Hematopoietic multipotent progenitor cell (in vitro differentiated cells): ENCODE measurements at regions not wholly inside any gene's neighbourhood (a gene's known extent, or its start where the extent isn't known, plus 50 kb on each side); places are given as distances from the start of the nearest gene placed in this dataset.
"Not testable (repeated sequence)": the region's sequence is repeated elsewhere in the genome, so short reads cannot be mapped to it uniquely, and the experiment has no call there.

Experiments used
- DNase-seq, 3 donors: peaks; one replicate each; pipeline ENCODE4 v3.0.0-alpha.2; 2011 to 2015; ENCODE audit warnings: low read depth in 2 of 3, low spot score in 2 of 3

GRCh38 chr1:38787041-38787440 lies 72.5 kb downstream of the RRAGC start:
- no peak for DNase-seq

- no peak for DNase-seq
Observed at GRCh38 chr1:38786040-38786436, 73.5 kb downstream of the RRAGC start.

DNA sequence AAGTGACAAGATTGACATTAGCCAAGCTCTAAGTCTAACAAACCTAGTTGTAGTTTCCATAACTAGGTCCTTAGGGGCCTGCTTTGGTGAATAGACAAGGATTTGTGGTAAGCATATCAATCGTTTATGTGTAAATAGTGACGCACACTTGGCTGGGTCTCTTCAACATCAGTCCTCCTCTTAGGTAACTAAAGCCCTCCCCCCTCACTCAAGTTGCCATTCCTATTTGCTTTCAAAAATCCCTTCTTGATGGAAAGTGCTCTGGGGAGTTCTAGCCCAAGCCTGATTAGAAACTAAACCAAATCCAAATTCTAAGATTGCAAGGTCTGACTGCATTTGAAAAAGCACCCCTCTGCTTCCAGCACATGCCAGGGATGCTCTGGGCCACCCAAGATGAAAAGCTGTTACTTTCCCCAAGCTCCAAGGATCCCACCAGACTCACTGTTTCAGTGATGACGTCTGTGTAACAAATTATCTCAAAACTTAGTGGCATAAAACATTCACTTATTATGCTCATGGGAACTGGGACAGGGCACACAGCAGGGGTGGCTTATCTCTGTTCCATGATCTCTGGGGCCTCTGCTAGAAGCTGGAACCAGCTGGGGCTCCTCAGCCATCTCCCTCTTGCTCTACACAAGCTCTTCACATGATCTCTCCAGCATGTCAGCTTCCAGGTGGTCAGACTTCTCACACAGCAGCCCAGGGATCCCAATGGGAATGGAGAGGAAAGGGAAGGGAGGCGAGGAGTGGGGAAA lies 74.1 kb downstream of the RRAGC start:
- no peak for DNase-seq

- DNase-seq: no peak
Observed at GRCh38 chr1:38784452-38785284, 74.9 kb downstream of the RRAGC start.

DNA sequence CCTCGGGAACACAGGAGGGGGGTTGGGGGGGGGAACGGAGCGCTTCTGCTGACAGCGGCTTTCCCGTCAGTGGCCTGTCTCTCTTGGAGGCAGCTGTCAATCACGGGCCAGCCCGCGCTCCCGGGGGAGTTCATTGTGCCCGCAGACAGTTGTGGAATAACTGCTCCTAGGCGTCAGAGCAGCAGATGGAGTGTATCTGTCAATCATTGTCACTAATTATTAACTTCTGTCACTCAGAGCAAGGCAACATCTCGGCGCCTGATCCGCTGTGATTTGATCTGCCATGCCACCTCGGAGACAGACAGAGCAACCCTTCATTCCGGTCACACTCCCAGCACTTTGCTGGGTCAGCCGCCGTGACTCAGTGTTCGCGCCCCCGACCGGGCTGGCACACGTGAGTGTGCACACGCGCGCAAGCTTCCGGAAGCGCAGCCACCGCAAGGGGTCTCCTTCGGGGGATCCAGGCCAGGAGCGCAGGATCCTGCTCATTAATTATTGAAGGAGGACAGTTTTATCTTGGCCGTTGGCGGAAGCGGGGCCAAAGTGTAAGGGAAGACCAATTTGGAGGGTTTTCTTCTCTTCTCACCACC lies 75.8 kb downstream of the RRAGC start:
- no peak for DNase-seq

GRCh38 chr1:38781872-38782617 lies 77.5 kb downstream of the RRAGC start:
- no peak for DNase-seq

DNA sequence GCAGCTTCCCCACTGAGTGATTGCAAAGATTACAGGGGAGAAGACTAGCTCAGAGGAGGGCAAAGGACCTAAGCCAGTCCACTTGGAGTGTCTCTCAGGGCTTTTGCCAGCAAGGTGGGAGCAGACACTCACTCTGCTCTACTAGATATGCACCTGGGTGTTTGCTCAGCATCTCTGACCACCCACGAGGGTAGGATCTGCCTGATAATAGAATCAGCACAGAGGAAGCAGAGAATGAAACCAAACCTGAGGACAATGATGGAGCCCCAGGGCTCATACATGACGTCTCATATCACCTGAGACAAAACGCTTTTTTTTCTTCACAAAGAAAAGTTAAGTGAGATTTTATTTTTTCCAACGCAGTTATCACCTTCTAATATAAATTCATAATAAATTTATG lies 79.4 kb downstream of the RRAGC start:
- DNase-seq: no peak

- no peak for DNase-seq
Observed at GRCh38 chr1:38779491-38779890, 80.1 kb downstream of the RRAGC start.

DNA sequence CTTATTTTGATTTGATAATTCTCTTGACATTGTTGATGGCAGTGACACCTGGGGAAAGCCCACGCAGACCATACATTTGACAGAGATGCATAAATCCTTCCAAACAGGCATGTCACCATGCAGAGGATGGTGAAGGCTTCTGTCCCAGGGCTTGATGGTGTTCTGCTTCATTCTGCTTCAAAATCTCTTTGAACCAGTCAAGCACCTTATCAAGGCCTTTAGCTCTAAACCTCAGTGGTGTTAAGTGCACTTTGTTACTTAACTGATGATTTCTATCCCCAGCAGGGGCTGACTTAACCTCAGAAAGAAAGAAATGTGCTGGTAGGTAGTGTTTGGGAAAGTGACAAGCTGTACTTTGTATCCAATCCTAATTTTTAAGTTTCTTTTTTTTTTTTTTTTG lies 81.1 kb downstream of the RRAGC start:
- DNase-seq: no peak

- no peak for DNase-seq
Observed at GRCh38 chr1:38778051-38778450, 81.5 kb downstream of the RRAGC start.

DNA sequence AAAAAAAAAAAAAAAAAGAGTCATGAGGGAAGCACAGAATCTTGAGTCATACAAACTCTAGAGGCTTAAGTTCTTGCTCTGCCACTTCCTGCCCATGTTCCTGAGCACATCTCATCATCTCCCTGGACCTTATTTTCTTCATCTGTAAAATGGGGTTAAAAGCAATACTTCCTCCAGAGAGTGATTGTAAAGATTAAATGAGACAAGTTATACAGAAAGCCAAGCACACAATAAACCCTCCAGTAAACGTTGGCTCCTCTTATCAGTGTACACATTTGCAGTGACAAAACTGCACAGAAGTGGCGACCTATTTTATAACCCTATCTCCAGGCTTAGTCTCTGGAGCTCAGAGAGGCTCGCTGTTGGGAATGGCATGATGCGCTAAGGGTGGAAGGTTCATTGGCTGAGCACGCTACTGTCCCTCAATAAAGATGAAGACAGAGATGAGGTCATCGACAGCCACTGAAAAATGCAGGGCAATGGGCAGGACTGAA lies 82.1 kb downstream of the RRAGC start:
- DNase-seq: peak in 1 of 3 donors; percentile 12

DNA sequence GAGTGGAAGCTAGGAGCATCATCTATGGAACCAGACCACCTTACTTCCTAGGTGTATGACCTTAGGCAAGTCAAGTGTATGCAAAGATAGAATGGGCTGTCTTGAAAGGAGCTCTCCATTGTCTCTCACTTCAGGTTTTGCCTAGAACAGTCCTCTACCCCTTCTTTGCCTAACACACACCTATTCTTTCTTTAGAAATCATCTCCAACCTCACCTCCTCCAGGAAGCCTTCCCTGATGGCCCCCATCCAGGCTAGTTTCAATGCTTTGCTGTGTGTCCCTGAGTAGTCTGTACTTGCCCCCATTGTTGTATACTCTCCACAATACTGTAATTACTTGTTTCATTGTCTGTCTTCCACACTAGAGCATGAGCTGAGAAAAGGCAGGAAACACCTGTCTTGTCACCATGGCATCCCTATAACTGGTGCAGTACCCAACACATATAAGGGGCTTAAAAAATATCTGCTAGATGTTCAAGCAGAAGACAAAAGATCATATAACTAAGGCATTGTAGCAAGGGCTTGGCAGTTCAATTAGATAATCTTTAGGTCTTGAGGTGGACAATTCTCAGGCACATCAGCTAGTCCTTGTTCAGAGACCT lies 83.0 kb downstream of the RRAGC start:
- DNase-seq: peak in 2 of 3 donors; percentile 16 to 56

DNA sequence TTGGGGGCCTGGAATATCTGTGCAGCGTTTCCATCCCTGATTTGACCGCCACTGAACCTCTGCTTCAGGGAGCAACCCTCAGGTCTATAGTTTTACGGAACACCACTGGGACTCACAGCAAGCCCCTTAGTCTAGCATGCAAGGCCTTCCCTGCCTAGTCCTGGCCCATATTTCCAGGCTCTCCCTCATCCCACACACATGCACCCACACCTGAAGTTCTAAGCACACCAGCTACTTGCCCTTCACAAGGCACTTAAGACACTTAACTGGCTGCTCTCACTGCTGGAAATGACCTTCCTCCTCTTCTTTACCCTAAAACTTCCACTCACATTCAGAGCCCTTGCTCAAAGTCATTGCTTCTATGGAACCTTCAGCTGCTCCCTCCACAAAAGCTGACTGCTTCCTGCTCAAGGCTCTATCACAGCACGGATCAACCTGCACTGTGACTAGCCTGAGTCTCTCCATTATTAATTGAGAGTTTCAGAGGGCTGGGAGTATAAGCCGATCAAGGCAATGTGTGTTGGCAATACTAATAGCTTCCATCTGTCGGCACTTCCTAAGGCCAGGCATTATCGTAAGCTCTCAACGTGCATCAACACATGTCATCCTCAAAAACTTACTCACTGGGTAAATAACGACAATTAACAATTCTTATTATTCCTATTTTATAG lies 84.3 kb downstream of the RRAGC start:
- no peak for DNase-seq

- DNase-seq: no peak
Observed at GRCh38 chr1:38773483-38773882, 86.1 kb downstream of the RRAGC start.

DNA sequence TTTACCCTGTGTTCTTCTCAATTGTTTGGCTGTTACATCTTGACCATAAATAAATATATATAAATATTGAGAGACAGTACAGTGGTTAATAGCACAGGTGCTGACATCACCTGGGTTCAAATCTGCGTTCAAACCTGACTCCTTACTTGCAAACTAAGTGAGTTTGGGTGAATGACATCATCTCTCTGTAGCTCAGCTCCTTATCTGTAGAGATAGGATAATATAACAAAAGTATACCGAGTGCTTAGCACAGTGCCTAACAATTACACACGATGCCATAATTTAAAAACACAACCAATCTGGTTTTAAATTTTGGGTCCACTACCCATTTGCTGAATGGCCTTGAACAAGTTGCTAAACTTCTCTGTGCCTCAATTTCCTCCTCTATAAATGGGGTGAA lies 86.6 kb downstream of the RRAGC start:
- no peak for DNase-seq

DNA sequence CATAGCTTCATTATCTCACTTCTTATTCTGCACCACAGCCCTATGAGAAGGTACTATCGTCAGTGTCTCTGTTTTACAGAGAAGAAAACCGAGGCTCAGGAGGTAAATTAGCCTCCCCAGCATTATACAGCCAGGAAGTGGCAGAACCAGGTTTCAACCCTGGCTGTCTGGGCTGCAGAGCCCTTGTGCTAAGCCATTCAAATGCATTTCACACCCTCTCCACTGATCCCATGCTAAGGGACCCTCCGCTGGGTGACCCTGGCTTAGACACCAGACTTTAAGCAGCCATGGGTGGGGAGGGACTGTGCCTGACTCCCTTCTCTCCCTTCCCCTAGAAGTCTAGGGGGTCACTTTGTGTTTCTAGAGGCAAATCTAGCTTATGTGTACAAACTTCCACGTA lies 87.5 kb downstream of the RRAGC start:
- DNase-seq: no peak

DNA sequence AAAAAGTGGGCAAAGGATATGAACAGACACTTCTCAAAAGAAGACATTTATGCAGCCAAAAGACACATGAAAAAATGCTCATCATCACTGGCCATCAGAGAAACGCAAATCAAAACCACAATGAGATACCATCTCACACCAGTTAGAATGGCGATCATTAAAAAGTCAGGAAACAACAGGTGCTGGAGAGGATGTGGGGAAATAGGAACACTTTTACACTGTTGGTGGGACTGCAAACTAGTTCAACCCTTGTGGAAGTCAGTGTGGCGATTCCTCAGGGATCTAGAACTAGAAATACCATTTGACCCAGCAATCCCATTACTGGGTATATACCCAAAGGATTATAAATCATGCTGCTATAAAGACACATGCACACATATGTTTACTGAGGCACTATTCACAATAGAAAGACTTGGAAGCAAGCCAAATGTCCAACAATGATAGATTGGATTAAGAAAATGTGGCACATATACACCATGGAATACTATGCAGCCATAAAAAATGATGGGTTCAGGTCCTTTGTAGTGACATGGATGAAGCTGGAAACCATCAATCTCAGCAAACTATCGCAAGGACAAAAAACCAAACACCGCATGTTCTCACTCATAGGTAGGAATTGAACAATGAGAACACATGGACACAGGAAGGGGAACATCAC lies 88.9 kb downstream of the RRAGC start:
- not testable (repeated sequence) for DNase-seq

DNA sequence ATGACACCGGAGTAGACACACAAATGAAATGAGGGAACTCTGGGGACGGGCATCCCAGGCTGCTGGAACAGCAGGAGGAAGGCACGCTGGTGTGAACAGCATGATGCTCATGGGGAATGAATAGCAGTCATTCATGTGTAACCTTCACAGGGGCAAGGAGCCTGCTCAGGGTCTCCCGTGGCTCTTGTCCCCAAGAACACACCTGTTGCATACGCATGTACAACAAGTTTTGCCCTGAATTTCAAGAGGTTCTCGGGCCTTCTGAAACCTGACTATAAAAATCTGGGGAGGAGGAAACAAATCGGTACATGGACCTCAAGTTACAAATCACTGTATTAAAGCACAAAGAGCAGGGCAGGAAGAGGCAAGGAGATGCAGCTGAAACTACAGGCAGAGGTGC lies 93.4 kb downstream of the RRAGC start:
- DNase-seq: no peak

- DNase-seq: no peak
Observed at GRCh38 chr1:38763121-38763520, 96.5 kb downstream of the RRAGC start.
